ENCODE measurements at regions not wholly inside any gene's neighbourhood (a gene's known extent, or its start where the extent isn't known, plus 50 kb on each side); places are given as distances from the start of the nearest gene placed in this dataset.

DNA sequence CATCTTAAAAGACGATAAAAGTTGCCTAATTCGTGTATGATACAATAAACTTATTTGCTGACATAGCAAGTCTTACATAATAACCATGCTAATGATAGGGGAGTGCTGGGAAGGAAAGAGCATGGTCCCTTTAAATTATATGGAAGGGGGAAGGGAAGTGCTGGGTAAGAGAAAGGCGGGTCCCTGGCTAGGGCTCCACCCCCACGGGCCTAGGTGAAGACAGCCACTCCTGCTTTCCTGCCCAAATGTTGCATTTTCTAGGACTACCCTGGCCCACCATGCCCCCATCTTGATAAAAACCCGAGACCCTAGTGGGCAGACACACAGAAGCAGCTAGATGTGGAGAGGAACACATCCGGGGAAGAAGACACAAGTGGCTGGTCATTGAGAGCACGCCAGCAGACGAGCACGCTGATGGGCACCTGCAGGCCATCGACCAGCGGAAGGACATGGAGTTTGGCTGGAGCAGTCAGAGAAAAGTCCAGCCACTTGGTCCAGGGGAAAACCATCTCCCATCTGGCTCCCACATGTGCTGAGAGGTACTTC lies 328.7 kb downstream of the ARL4A start (continued):
- TF ChIP-seq, protein P1, sequence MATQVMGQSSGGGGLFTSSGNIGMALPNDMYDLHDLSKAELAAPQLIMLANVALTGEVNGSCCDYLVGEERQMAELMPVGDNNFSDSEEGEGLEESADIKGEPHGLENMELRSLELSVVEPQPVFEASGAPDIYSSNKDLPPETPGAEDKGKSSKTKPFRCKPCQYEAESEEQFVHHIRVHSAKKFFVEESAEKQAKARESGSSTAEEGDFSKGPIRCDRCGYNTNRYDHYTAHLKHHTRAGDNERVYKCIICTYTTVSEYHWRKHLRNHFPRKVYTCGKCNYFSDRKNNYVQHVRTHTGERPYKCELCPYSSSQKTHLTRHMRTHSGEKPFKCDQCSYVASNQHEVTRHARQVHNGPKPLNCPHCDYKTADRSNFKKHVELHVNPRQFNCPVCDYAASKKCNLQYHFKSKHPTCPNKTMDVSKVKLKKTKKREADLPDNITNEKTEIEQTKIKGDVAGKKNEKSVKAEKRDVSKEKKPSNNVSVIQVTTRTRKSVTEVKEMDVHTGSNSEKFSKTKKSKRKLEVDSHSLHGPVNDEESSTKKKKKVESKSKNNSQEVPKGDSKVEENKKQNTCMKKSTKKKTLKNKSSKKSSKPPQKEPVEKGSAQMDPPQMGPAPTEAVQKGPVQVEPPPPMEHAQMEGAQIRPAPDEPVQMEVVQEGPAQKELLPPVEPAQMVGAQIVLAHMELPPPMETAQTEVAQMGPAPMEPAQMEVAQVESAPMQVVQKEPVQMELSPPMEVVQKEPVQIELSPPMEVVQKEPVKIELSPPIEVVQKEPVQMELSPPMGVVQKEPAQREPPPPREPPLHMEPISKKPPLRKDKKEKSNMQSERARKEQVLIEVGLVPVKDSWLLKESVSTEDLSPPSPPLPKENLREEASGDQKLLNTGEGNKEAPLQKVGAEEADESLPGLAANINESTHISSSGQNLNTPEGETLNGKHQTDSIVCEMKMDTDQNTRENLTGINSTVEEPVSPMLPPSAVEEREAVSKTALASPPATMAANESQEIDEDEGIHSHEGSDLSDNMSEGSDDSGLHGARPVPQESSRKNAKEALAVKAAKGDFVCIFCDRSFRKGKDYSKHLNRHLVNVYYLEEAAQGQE (IDR thresholded peaks at IDR 0.05; ENCODE audit: unreplicated experiment): no peak
- TF ChIP-seq ZNF331 (CRISPR knock-in tag; IDR thresholded peaks at IDR 0.05; ENCODE audit: low read depth): no peak
- TF ChIP-seq JUNB (IDR thresholded peaks at IDR 0.05; ENCODE audit: unreplicated experiment): no peak
- TF ChIP-seq EZH2phosphoT487 (IDR thresholded peaks at IDR 0.05; ENCODE audit: unreplicated experiment): no peak

DNA sequence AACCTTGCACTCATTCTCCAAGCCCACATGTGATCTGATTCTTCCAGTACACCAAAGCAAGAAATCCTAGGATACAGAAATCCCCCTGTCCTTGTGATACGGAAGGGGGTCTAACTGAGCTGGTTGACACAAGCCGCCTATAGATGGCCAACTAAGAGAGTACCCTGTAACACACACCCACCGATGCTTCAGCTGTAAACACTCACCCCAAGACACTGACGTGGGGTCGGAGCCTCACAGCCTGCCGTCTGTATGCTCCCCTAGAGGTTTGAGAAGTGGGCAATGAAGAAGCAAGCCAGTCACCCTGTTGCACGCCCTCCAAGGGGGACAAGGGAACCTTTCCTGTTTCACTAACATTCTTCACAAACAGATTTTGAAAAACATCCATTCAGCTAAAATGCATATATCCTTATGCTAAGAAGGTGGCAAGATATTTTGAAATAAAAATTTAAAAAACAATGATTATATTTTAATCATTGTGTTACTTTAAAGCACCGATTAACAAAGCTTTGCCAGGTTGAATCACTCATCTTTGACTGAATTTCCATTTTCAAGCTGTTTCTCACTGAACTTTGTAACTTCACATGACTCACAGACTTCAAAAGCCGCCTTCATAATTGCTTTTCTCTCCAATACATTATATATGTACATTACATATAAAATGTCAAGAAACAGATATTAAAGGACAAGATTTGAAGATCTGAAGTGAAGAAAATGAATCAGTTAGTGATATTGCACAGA lies 329.3 kb downstream of the ARL4A start:
- H3K4me1 Mint-ChIP-seq: peaks cover 28% of the 10 kb centered on the region
- peaks cover 18% of the 10 kb centered on the region for H3K4me1 ChIP-seq (ENCODE audit: insufficient read depth)
- ATAC-seq (peak; percentile 69), DNase-seq (ENCODE audit: low spot score) (peak; percentile 8)
- H2AFZ ChIP-seq: peak overlapping the region; percentile 33; the same call in 1 of the 2 replicates
- H3K36me3 Mint-ChIP-seq (ENCODE audit: low read depth): no peaks in the 10 kb centered on the region
- H3K27me3 Mint-ChIP-seq (ENCODE audit: insufficient read depth, low read depth, poor library complexity): peaks cover 3% of the 10 kb centered on the region
- H3K27me3 ChIP-seq (ENCODE audit: insufficient read depth): no peaks in the 10 kb centered on the region
- no peaks in the 10 kb centered on the region for H3K9me2 ChIP-seq (ENCODE audit: insufficient read depth)
- H4K20me1 ChIP-seq (replicated peaks; ENCODE audit: insufficient read depth): no peaks in the 10 kb centered on the region
- no peaks in the 10 kb centered on the region for H3K36me3 ChIP-seq (ENCODE audit: insufficient read depth)
- H3K4me2 ChIP-seq: peak overlapping the region; percentile 21; the same call in 1 of the 2 replicates
- H3F3A ChIP-seq (replicated peaks; ENCODE audit: low read depth): no peaks in the 10 kb centered on the region
- no peak overlapping the region for H3K4me3 ChIP-seq
- H3K27ac ChIP-seq (ENCODE audit: low read depth): no peak overlapping the region; the same call in 1 of the 2 replicates
- H3K9me3 Mint-ChIP-seq: no peaks in the 10 kb centered on the region
- no peaks in the 10 kb centered on the region for H3K79me2 ChIP-seq (replicated peaks; ENCODE audit: insufficient read depth)
- no peak overlapping the region for H3K4me3 Mint-ChIP-seq
- no peak overlapping the region for H3K27ac Mint-ChIP-seq
- no peak for TF ChIP-seq ZNF331 (CRISPR knock-in tag; IDR thresholded peaks at IDR 0.05; ENCODE audit: low read depth)
- TF ChIP-seq, protein P2, sequence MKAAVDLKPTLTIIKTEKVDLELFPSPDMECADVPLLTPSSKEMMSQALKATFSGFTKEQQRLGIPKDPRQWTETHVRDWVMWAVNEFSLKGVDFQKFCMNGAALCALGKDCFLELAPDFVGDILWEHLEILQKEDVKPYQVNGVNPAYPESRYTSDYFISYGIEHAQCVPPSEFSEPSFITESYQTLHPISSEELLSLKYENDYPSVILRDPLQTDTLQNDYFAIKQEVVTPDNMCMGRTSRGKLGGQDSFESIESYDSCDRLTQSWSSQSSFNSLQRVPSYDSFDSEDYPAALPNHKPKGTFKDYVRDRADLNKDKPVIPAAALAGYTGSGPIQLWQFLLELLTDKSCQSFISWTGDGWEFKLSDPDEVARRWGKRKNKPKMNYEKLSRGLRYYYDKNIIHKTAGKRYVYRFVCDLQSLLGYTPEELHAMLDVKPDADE (IDR thresholded peaks at IDR 0.05): no peak
- TF ChIP-seq CREB1 (CRISPR knock-in tag; IDR thresholded peaks at IDR 0.05; ENCODE audit: low read depth): no peak
- no peak for TF ChIP-seq EZH2phosphoT487 (IDR thresholded peaks at IDR 0.05; ENCODE audit: unreplicated experiment)
- TF ChIP-seq, protein P3, sequence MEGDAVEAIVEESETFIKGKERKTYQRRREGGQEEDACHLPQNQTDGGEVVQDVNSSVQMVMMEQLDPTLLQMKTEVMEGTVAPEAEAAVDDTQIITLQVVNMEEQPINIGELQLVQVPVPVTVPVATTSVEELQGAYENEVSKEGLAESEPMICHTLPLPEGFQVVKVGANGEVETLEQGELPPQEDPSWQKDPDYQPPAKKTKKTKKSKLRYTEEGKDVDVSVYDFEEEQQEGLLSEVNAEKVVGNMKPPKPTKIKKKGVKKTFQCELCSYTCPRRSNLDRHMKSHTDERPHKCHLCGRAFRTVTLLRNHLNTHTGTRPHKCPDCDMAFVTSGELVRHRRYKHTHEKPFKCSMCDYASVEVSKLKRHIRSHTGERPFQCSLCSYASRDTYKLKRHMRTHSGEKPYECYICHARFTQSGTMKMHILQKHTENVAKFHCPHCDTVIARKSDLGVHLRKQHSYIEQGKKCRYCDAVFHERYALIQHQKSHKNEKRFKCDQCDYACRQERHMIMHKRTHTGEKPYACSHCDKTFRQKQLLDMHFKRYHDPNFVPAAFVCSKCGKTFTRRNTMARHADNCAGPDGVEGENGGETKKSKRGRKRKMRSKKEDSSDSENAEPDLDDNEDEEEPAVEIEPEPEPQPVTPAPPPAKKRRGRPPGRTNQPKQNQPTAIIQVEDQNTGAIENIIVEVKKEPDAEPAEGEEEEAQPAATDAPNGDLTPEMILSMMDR (conservative IDR thresholded peaks at IDR 0.05; ENCODE audit: low read depth in 2 of 2): no peak
- no peak for TF ChIP-seq EZH2 (IDR thresholded peaks at IDR 0.05; ENCODE audit: low read depth, unreplicated experiment)
- TF ChIP-seq STAT1 (IDR thresholded peaks at IDR 0.05; ENCODE audit: unreplicated experiment): no peak
- TF ChIP-seq NANOG (IDR thresholded peaks at IDR 0.05; ENCODE audit: borderline replicate concordance): no peak
- no peak for TF ChIP-seq POLR2AphosphoS5 (IDR thresholded peaks at IDR 0.05; ENCODE audit: low read depth)

Measured in GM23338 (cell line).